Liver (tissue), 8 donors: ENCODE measurements at regions not wholly inside any gene's neighbourhood (a gene's known extent, or its start where the extent isn't known, plus 50 kb on each side); places are given as distances from the start of the nearest gene placed in this dataset.

Source experiments
- DNase-seq: peaks from one replicate; pipeline ENCODE4 v3.0.0-alpha.2; 2017; ENCODE audit warnings: low spot score
- H3K27ac ChIP-seq, 2 donors: one replicate each; pipeline ENCODE4 v1.7.0; 2013; ENCODE audit warnings: inconsistent platforms in 2 of 2, low read length in 2 of 2, control low read depth in 1 of 2, low read depth in 1 of 2, mild to moderate bottlenecking in 1 of 2
- H3K27me3 ChIP-seq, 4 donors: one replicate each; pipeline versions ENCODE4 v1.6.1 to v1.7.0; 2013; ENCODE audit warnings: low read length in 3 of 4, inconsistent platforms in 1 of 4, mild to moderate bottlenecking in 1 of 4, moderate library complexity in 1 of 4; ENCODE audit not compliant: control insufficient read depth in 4 of 4, insufficient read depth in 4 of 4
- H3K36me3 ChIP-seq, 4 donors: one replicate each; pipeline versions ENCODE4 v1.6.1 to v1.7.0; 2013; ENCODE audit warnings: low read length in 3 of 4, mild to moderate bottlenecking in 3 of 4, low read depth in 1 of 4, moderate library complexity in 1 of 4; ENCODE audit not compliant: control insufficient read depth in 4 of 4, insufficient read depth in 3 of 4
- H3K4me1 ChIP-seq, 4 donors: one replicate each; pipeline versions ENCODE4 v1.6.1 to v1.7.0; 2013; ENCODE audit warnings: low read length in 3 of 4, mild to moderate bottlenecking in 3 of 4, moderate library complexity in 1 of 4; ENCODE audit not compliant: control insufficient read depth in 4 of 4, insufficient read depth in 4 of 4
- H3K4me3 ChIP-seq, 3 donors: one replicate each; pipeline versions ENCODE4 v1.6.1 to v1.7.0; 2013; ENCODE audit warnings: low read length in 3 of 3, control low read depth in 1 of 3, low read depth in 1 of 3, mild to moderate bottlenecking in 1 of 3
- H3K9ac ChIP-seq, 2 donors: one replicate each; pipeline ENCODE4 v1.7.0; 2013; ENCODE audit warnings: low read length in 2 of 2, mild to moderate bottlenecking in 2 of 2, moderate library complexity in 2 of 2, control low read depth in 1 of 2, low read depth in 1 of 2
- H3K9me3 ChIP-seq, 4 donors: one replicate each; pipeline versions ENCODE4 v1.6.1 to v1.7.0; 2013; ENCODE audit warnings: low read length in 3 of 4; ENCODE audit not compliant: control insufficient read depth in 4 of 4
- ATF3 ChIP-seq: IDR thresholded peaks from 2 replicates; pipeline ENCODE4 v1.6.1; 2016; ENCODE audit warnings: antibody characterized with exemption
- CTCF ChIP-seq: fragments of 150-350 bp; IDR thresholded peaks from 2 replicates; pipeline ENCODE4 v1.5.1; 2017; ENCODE audit warnings: improper control_type of control experiment, low read depth, low read length; ENCODE audit not compliant: missing input control
- EGR1 ChIP-seq, 2 donors: IDR thresholded peaks; 2 replicates each; pipeline ENCODE4 v1.6.1; 2016 to 2018; ENCODE audit warnings: antibody characterized with exemption in 2 of 2, low read depth in 2 of 2
- FOXA1 ChIP-seq: IDR thresholded peaks from 2 replicates; pipeline ENCODE4 v1.6.1; 2016; ENCODE audit warnings: antibody characterized with exemption
- FOXA2 ChIP-seq: IDR thresholded peaks from 2 replicates; pipeline ENCODE4 v1.6.1; 2016; ENCODE audit warnings: antibody characterized with exemption
- GABPA ChIP-seq, 2 donors: IDR thresholded peaks in 1 of 2; conservative IDR thresholded peaks in 1 of 2; 2 replicates each; pipeline ENCODE4 v1.6.1; 2016; ENCODE audit warnings: antibody characterized with exemption in 2 of 2, mild to moderate bottlenecking in 1 of 2, moderate library complexity in 1 of 2
- HNF4A ChIP-seq, 2 donors: conservative IDR thresholded peaks; 2 replicates each; pipeline ENCODE4 v1.6.1; 2016; ENCODE audit warnings: antibody characterized with exemption in 2 of 2, mild to moderate bottlenecking in 2 of 2
- HNF4G ChIP-seq: IDR thresholded peaks from 2 replicates; pipeline ENCODE4 v1.6.1; 2016; ENCODE audit warnings: antibody characterized with exemption
- JUND ChIP-seq, 2 donors: IDR thresholded peaks; 2 replicates each; pipeline ENCODE4 v1.6.1; 2016; ENCODE audit warnings: antibody characterized with exemption in 2 of 2
- MAX ChIP-seq: IDR thresholded peaks from 2 replicates; pipeline ENCODE4 v1.6.1; 2016; ENCODE audit warnings: antibody characterized with exemption
- NR2F2 ChIP-seq: IDR thresholded peaks from 2 replicates; pipeline ENCODE4 v1.6.1; 2016; ENCODE audit warnings: antibody characterized with exemption
- RAD21 ChIP-seq, 2 donors: IDR thresholded peaks; 2 replicates each; pipeline ENCODE4 v1.6.1; 2016; ENCODE audit warnings: antibody characterized with exemption in 2 of 2, mild to moderate bottlenecking in 2 of 2
- REST ChIP-seq: IDR thresholded peaks from 2 replicates; pipeline ENCODE4 v1.6.1; 2016; ENCODE audit warnings: antibody characterized with exemption, mild to moderate bottlenecking
- RXRA ChIP-seq, 2 donors: IDR thresholded peaks; 2 replicates each; pipeline ENCODE4 v1.6.1; 2017 to 2018; ENCODE audit warnings: antibody characterized with exemption in 2 of 2, mild to moderate bottlenecking in 1 of 2
- SP1 ChIP-seq: IDR thresholded peaks from 2 replicates; pipeline ENCODE4 v1.6.1; 2018; ENCODE audit warnings: antibody characterized with exemption, mild to moderate bottlenecking
- TAF1 ChIP-seq: conservative IDR thresholded peaks from 2 replicates; pipeline ENCODE4 v1.6.1; 2016; ENCODE audit warnings: antibody characterized with exemption, mild to moderate bottlenecking
- YY1 ChIP-seq: IDR thresholded peaks from 2 replicates; pipeline ENCODE4 v1.6.1; 2016; ENCODE audit warnings: antibody characterized with exemption, mild to moderate bottlenecking
- ZBTB33 ChIP-seq: IDR thresholded peaks from 2 replicates; pipeline ENCODE4 v1.6.1; 2016; ENCODE audit warnings: antibody characterized with exemption
- WGBS: extraction: QIAGEN DNeasy Blood & Tissue Kit; methylation state at CpG from one replicate; pipeline ENCODE4 v1.1.7; 2013; 5-methylcytosine and 5-hydroxymethylcytosine counted together
- donor health status: healthy.
- donor health status: healthy.
- donor health status: healthy.
- donor health status: healthy.
- donor health status: healthy.

- no peak for TF ChIP-seq YY1
- TF ChIP-seq RAD21 (IDR thresholded peaks at IDR 0.05) = no peak
- TF ChIP-seq FOXA1 = no peak
- TF ChIP-seq FOXA2 = no peak
- no peak for TF ChIP-seq RXRA (IDR thresholded peaks at IDR 0.05)
Observed at GRCh38 chr13:50671497-50671850, 172.0 kb downstream of the DLEU7 start (continued).

- H3K9ac ChIP-seq = no peak overlapping the region
- no peaks in the 10 kb centered on the region for H3K4me1 ChIP-seq
- H3K4me3 ChIP-seq = no peak overlapping the region
- no peak overlapping the region for H3K27ac ChIP-seq
- H3K9me3 ChIP-seq = no peaks in the 10 kb centered on the region
- no peaks in the 10 kb centered on the region for H3K27me3 ChIP-seq
- TF ChIP-seq JUND (IDR thresholded peaks at IDR 0.05) (peak in 1 of 2 donors; percentile 54), HNF4G (no peak), RXRA (IDR thresholded peaks at IDR 0.05) (peak in 1 of 2 donors; percentile 35), FOXA2 (peak; percentile 51), HNF4A (conservative IDR thresholded peaks at IDR 0.05) (peak in 1 of 2 donors; percentile 36), GABPA (IDR thresholded peaks at IDR 0.05 in 1 of 2, conservative IDR thresholded peaks at IDR 0.05 in 1 of 2) (no peak)
- H3K36me3 ChIP-seq = no peaks in the 10 kb centered on the region
- DNase-seq = no peak
Observed at GRCh38 chr13:50672025-50672424, 171.5 kb downstream of the DLEU7 start.

GRCh38 chr13:50675651-50676050 lies 167.8 kb downstream of the DLEU7 start:
- TF ChIP-seq MAX (no peak), REST (no peak), YY1 (no peak), FOXA2 (no peak), HNF4A (conservative IDR thresholded peaks at IDR 0.05) (no peak), TAF1 (no peak), ATF3 (no peak), SP1 (no peak), NR2F2 (no peak), GABPA (IDR thresholded peaks at IDR 0.05 in 1 of 2, conservative IDR thresholded peaks at IDR 0.05 in 1 of 2) (no peak), JUND (IDR thresholded peaks at IDR 0.05) (no peak), RAD21 (IDR thresholded peaks at IDR 0.05) (no peak), EGR1 (IDR thresholded peaks at IDR 0.05; ENCODE audit: low read depth in 2 of 2) (no peak), CTCF (no peak), FOXA1 (no peak), ZBTB33 (no peak)
- H3K27ac ChIP-seq = no peak overlapping the region
- no peak overlapping the region for H3K4me3 ChIP-seq
- H3K27me3 ChIP-seq = no peaks in the 10 kb centered on the region
- no peaks in the 10 kb centered on the region for H3K36me3 ChIP-seq
- DNase-seq = no peak
- WGBS = 84% methylated on average over 4 of the region's 4 CpGs
- no peak overlapping the region for H3K9ac ChIP-seq
- no peaks in the 10 kb centered on the region for H3K9me3 ChIP-seq
- H3K4me1 ChIP-seq = no peaks in the 10 kb centered on the region
